B cell (primary cell): ENCODE measurements at regions not wholly inside any gene's neighbourhood (a gene's known extent, or its start where the extent isn't known, plus 50 kb on each side); places are given as distances from the start of the nearest gene placed in this dataset.

ENCODE experiments used
- ATAC-seq: fragments of 200-7000 bp; cut with Tn5 transposase; one replicate; pipeline ENCODE4 v1.10.0; 2021; ENCODE audit warnings: low read depth, mild to moderate bottlenecking, moderate number of reproducible peaks, moderate library complexity
- CTCF ChIA-PET: fragments of 350-600 bp; sonication (Branson Sonifier 250); formaldehyde crosslinking; loops from one replicate; lab custom pipeline; 2021; ENCODE audit warnings: antibody characterized with exemption, inconsistent platforms; lab: Charles Lee
- POLR2A ChIA-PET: fragments of 350-600 bp; sonication (Branson Sonifier 250); formaldehyde crosslinking; loops from one replicate; lab custom pipeline; 2021; ENCODE audit warnings: antibody characterized with exemption; lab: Charles Lee
- DNase-seq: peaks from one replicate; pipeline ENCODE4 v3.0.0; 2013
- H2AFZ ChIP-seq: 2 replicates; pipeline ENCODE4 v1.6.1; 2012; ENCODE audit warnings: mild to moderate bottlenecking, low read depth, low read length; ENCODE audit not compliant: insufficient read depth, poor library complexity, severe bottlenecking
- H3K27ac ChIP-seq, 2 donors: 1 replicate in 1 of 2; 2 replicates in 1 of 2; pipeline ENCODE4 v1.5.1; 2012 to 2013; ENCODE audit warnings: low read length in 2 of 2, mild to moderate bottlenecking in 2 of 2, moderate library complexity in 1 of 2
- H3K27me3 ChIP-seq, 4 experiments: fragments of 200-600 bp in 1 of 4; sonication (generic) in 1 of 4; replicated peaks in 1 of 4; 1 replicate in 2 of 4; 2 replicates in 2 of 4; pipeline versions ENCODE4 v1.6.1 to v1.7.0; 2013 to 2016; ENCODE audit warnings: low read length in 3 of 4, mild to moderate bottlenecking in 2 of 4, mixed read lengths in 1 of 4, moderate library complexity in 1 of 4; ENCODE audit not compliant: insufficient read depth in 4 of 4, control insufficient read depth in 3 of 4; ENCODE audit errors: control extremely low read depth in 1 of 4
- H3K36me3 ChIP-seq, 2 experiments: replicated peaks in 1 of 2; 1 replicate in 1 of 2; 2 replicates in 1 of 2; pipeline versions ENCODE4 v1.6.1 to v1.7.1; 2013; ENCODE audit warnings: low read length in 1 of 2; ENCODE audit not compliant: insufficient read depth in 2 of 2, control insufficient read depth in 1 of 2; ENCODE audit errors: control extremely low read depth in 1 of 2, extremely low read depth in 1 of 2
- H3K4me1 ChIP-seq, 2 donors: fragments of 200-600 bp in 1 of 2; sonication (generic) in 1 of 2; 1 replicate in 1 of 2; 2 replicates in 1 of 2; pipeline versions ENCODE4 v1.5.1 to v1.6.1; 2013 to 2017; ENCODE audit warnings: low read length in 2 of 2; ENCODE audit not compliant: control insufficient read depth in 2 of 2, insufficient read depth in 2 of 2
- H3K4me2 ChIP-seq: replicated peaks from 2 replicates; pipeline ENCODE3; 2012; ENCODE audit warnings: mild to moderate bottlenecking, low read depth, low read length; ENCODE audit not compliant: poor library complexity, severe bottlenecking
- H3K4me3 ChIP-seq, 5 experiments: fragments of 200-600 bp in 1 of 5; sonication (generic) in 1 of 5; 1 replicate in 3 of 5; 2 replicates in 2 of 5; pipeline versions ENCODE4 v1.5.1 to v1.7.0; 2011 to 2016; ENCODE audit warnings: low read length in 4 of 5, mild to moderate bottlenecking in 4 of 5, low read depth in 2 of 5, control low read depth in 1 of 5, moderate library complexity in 1 of 5; ENCODE audit not compliant: insufficient read depth in 1 of 5; ENCODE audit errors: control extremely low read depth in 1 of 5, extremely low read depth in 1 of 5
- H3K79me2 ChIP-seq: fragments of 200-600 bp; sonication (generic); one replicate; pipeline ENCODE4 v1.6.0; 2016; ENCODE audit warnings: low read length; ENCODE audit not compliant: control insufficient read depth, insufficient read depth
- H3K9ac ChIP-seq: fragments of 200-600 bp; sonication (generic); 2 replicates; pipeline ENCODE4 v1.6.1; 2017; ENCODE audit warnings: mild to moderate bottlenecking, low read length, moderate library complexity
- H3K9me3 ChIP-seq, 3 donors: one replicate each; pipeline versions ENCODE4 v1.6.1 to v1.7.1; 2013; ENCODE audit warnings: low read length in 2 of 3; ENCODE audit not compliant: control insufficient read depth in 2 of 3, insufficient read depth in 1 of 3; ENCODE audit errors: control extremely low read depth in 1 of 3
- H4K20me1 ChIP-seq: 2 replicates; pipeline ENCODE4 v1.6.0; 2012; ENCODE audit warnings: mild to moderate bottlenecking, low read length; ENCODE audit not compliant: insufficient read depth, control insufficient read depth, poor library complexity, severe bottlenecking
- H3K27ac Mint-ChIP-seq: one replicate; pipeline ENCODE4 v1.8.0; 2021; ENCODE audit warnings: mixed read lengths
- H3K27me3 Mint-ChIP-seq: one replicate; pipeline ENCODE4 v1.8.0; 2021; ENCODE audit warnings: mixed read lengths
- H3K4me1 Mint-ChIP-seq: one replicate; pipeline ENCODE4 v1.8.0; 2021; ENCODE audit warnings: mixed read lengths
- H3K4me3 Mint-ChIP-seq: one replicate; pipeline ENCODE4 v1.8.0; 2021; ENCODE audit warnings: mixed read lengths
- H3K9me3 Mint-ChIP-seq: one replicate; pipeline ENCODE4 v1.8.0; 2022; ENCODE audit warnings: mixed read lengths; ENCODE audit not compliant: insufficient read depth
- CTCF ChIP-seq: fragments of 200-600 bp; IDR thresholded peaks from one replicate; pipeline ENCODE4 v1.8.0; 2022; ENCODE audit warnings: antibody characterized with exemption, mild to moderate bottlenecking
- EZH2 ChIP-seq: IDR thresholded peaks from 2 replicates; pipeline ENCODE4 v1.6.1; 2012; ENCODE audit warnings: borderline replicate concordance, low read depth, mild to moderate bottlenecking, moderate library complexity, low read length; ENCODE audit not compliant: insufficient read depth, poor library complexity, severe bottlenecking
- WGBS: methylation state at CpG from one replicate; pipeline ENCODE4 v1.1.5; 2013; ENCODE audit warnings: missing lambda C conversion rate; ENCODE audit not compliant: insufficient coverage; 5-methylcytosine and 5-hydroxymethylcytosine counted together
- intact Hi-C: fragments of 100-400 bp; cut with micrococcal nuclease; formaldehyde crosslinking; loops from one replicate; pipeline ENCODE4 v1.10.0; 2022

DNA sequence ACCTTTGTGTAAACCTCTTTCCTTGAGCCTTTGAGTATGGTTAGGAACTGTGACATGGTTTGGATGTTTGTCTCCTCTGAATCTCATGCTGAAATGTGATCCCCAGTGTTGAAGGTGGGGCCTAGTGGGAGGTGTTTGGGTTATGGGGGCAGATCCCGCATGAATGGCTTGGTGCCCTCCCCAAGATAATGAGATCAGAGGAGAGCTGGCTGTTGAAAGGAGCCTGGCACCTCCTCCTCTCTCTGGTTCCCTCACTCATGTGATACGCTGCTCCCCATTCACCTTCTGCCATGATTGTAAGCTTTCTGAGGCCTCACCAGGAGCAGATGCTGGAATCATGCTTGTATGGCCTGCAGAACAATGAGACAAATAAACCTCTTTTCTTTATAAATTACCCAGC lies 1110.2 kb downstream of the CDH11 start:
- CTCF ChIA-PET: no interaction called here
- no peak overlapping the region for H3K4me3 ChIP-seq
- H4K20me1 ChIP-seq: no peaks in the 10 kb centered on the region
- H3K4me1 Mint-ChIP-seq: no peaks in the 10 kb centered on the region
- 90% methylated on average over 2 of the region's 2 CpGs for WGBS
- no peak overlapping the region for H3K9ac ChIP-seq
- H3K27me3 Mint-ChIP-seq: no peaks in the 10 kb centered on the region
- TF ChIP-seq CTCF: no peak
- no peak for TF ChIP-seq EZH2
- no peak overlapping the region for H3K27ac ChIP-seq
- H3K36me3 ChIP-seq: no peaks in the 10 kb centered on the region
- no peak overlapping the region for H3K4me3 Mint-ChIP-seq
- H3K27me3 ChIP-seq: no peaks in the 10 kb centered on the region
- peaks cover 5% of the 10 kb centered on the region for H3K9me3 Mint-ChIP-seq
- no peak overlapping the region for H2AFZ ChIP-seq
- POLR2A ChIA-PET: no interaction called here
- no peaks in the 10 kb centered on the region for H3K4me1 ChIP-seq
- ATAC-seq: no peak
- H3K9me3 ChIP-seq: no peaks in the 10 kb centered on the region
- no peak for DNase-seq
- H3K4me2 ChIP-seq: no peak overlapping the region
- no peak overlapping the region for H3K27ac Mint-ChIP-seq
- no peaks in the 10 kb centered on the region for H3K79me2 ChIP-seq
- intact Hi-C loops: no loop called here

GRCh38 chr16:64008131-64008530 lies 1113.7 kb downstream of the CDH11 start:
- DNase-seq: no peak
- TF ChIP-seq CTCF (no peak), EZH2 (no peak)

More at GRCh38 chr16:64008131-64008530, 1113.7 kb downstream of the CDH11 start:
- Histone ChIP-seq H3K9me3 (peaks cover 0 to 3% (median 0%) of the 10 kb centered on the region in 3 donors), H2AFZ (no peak overlapping the region), H3K79me2 (no peaks in the 10 kb centered on the region), H3K27me3 (no peaks in the 10 kb centered on the region), H4K20me1 (no peaks in the 10 kb centered on the region), H3K4me3 (no peak overlapping the region), H3K27ac (no peak overlapping the region), H3K4me1 (no peaks in the 10 kb centered on the region), H3K36me3 (no peaks in the 10 kb centered on the region), H3K9ac (no peak overlapping the region), H3K4me2 (no peak overlapping the region)
- H3K4me3 Mint-ChIP-seq: no peak overlapping the region
- WGBS: 86% methylated on average over 1 of the region's 2 CpGs
- POLR2A ChIA-PET: no interaction called here
- H3K9me3 Mint-ChIP-seq: peaks cover 7% of the 10 kb centered on the region
- intact Hi-C loops: no loop called here
- no peak overlapping the region for H3K27ac Mint-ChIP-seq
- H3K4me1 Mint-ChIP-seq: no peaks in the 10 kb centered on the region
- ATAC-seq: no peak
- H3K27me3 Mint-ChIP-seq: no peaks in the 10 kb centered on the region
- CTCF ChIA-PET: no interaction called here
